HepG2 (cell line): ENCODE measurements at regions not wholly inside any gene's neighbourhood (a gene's known extent, or its start where the extent isn't known, plus 50 kb on each side); places are given as distances from the start of the nearest gene placed in this dataset.
A peak's percentile ranks its signal among the peaks of the same experiment; 100 is the strongest.

ENCODE experiments used
- ADNP ChIP-seq: sonication (generic); formaldehyde crosslinking; IDR thresholded peaks from 2 replicates; pipeline ENCODE4 v1.4.0; 2020; ENCODE audit warnings: missing genetic modification reagents
- ELF1 ChIP-seq: sonication (generic); formaldehyde crosslinking; IDR thresholded peaks from 2 replicates; pipeline ENCODE4 v1.4.0; 2020; ENCODE audit warnings: missing genetic modification reagents
- FLYWCH1 ChIP-seq: sonication (generic); formaldehyde crosslinking; IDR thresholded peaks from 2 replicates; pipeline ENCODE4 v1.8.1; 2023; ENCODE audit warnings: mild to moderate bottlenecking, missing genetic modification reagents
- FUBP1 ChIP-seq: sonication (generic); formaldehyde crosslinking; IDR thresholded peaks from 2 replicates; pipeline ENCODE4 v1.5.1; 2020; ENCODE audit warnings: missing genetic modification reagents, mild to moderate bottlenecking, borderline replicate concordance
- KDM1A ChIP-seq: IDR thresholded peaks from 2 replicates; pipeline ENCODE4 v1.6.1; 2016; ENCODE audit warnings: missing compliant biosample characterization
- MAFF ChIP-seq: IDR thresholded peaks from 2 replicates; pipeline ENCODE4 v1.6.1; 2011; ENCODE audit warnings: low read depth, low read length, improper control_type of control experiment
- RBAK ChIP-seq: sonication (generic); formaldehyde crosslinking; IDR thresholded peaks from 2 replicates; pipeline ENCODE4 v1.5.1; 2020; ENCODE audit warnings: mild to moderate bottlenecking, missing genetic modification reagents
- RCOR2 ChIP-seq: IDR thresholded peaks from 2 replicates; pipeline ENCODE4 v1.6.1; 2016; ENCODE audit warnings: missing biosample characterization, missing genetic modification reagents
- SMARCE1 ChIP-seq: fragments of 450-650 bp; IDR thresholded peaks from 2 replicates; pipeline ENCODE4 v1.6.1; 2017; ENCODE audit warnings: borderline replicate concordance
- ZFAT ChIP-seq: sonication (generic); formaldehyde crosslinking; conservative IDR thresholded peaks from 2 replicates; pipeline ENCODE4 v1.8.1; 2023; ENCODE audit warnings: missing genetic modification reagents, inconsistent platforms
- ZNF124 ChIP-seq: sonication (generic); formaldehyde crosslinking; IDR thresholded peaks from 2 replicates; pipeline ENCODE4 v1.4.0; 2020; ENCODE audit warnings: missing genetic modification reagents
- ZNF234 ChIP-seq: sonication (generic); formaldehyde crosslinking; conservative IDR thresholded peaks from 2 replicates; pipeline ENCODE4 v1.5.1; 2020; ENCODE audit warnings: mild to moderate bottlenecking, missing genetic modification reagents
- ZNF274 ChIP-seq: sonication (generic); formaldehyde crosslinking; IDR thresholded peaks from 2 replicates; pipeline ENCODE4 v1.5.1; 2020; ENCODE audit warnings: mild to moderate bottlenecking, missing genetic modification reagents
- ZNF441 ChIP-seq: sonication (generic); formaldehyde crosslinking; IDR thresholded peaks from 2 replicates; pipeline ENCODE4 v1.7.0; 2021; ENCODE audit warnings: missing genetic modification reagents, borderline replicate concordance
- ZNF496 ChIP-seq: sonication (generic); formaldehyde crosslinking; IDR thresholded peaks from 2 replicates; pipeline ENCODE4 v1.8.1; 2023; ENCODE audit warnings: mild to moderate bottlenecking, moderate library complexity, missing genetic modification reagents; ENCODE audit not compliant: insufficient replicate concordance
- ZNF549 ChIP-seq: sonication (generic); formaldehyde crosslinking; IDR thresholded peaks from 2 replicates; pipeline ENCODE4 v1.5.0; 2020; ENCODE audit warnings: missing genetic modification reagents
- ZNF570 ChIP-seq: sonication (generic); formaldehyde crosslinking; IDR thresholded peaks from 2 replicates; pipeline ENCODE4 v1.4.0; 2020; ENCODE audit warnings: mild to moderate bottlenecking, missing genetic modification reagents, borderline replicate concordance
- ZNF589 ChIP-seq: sonication (generic); formaldehyde crosslinking; conservative IDR thresholded peaks from 2 replicates; pipeline ENCODE4 v1.8.0; 2022; ENCODE audit warnings: mild to moderate bottlenecking, moderate library complexity, missing genetic modification reagents
- ZNF614 ChIP-seq: IDR thresholded peaks from 2 replicates; pipeline ENCODE4 v1.6.1; 2018; ENCODE audit warnings: missing biosample characterization, missing genetic modification reagents, inconsistent platforms, borderline replicate concordance
- TF ChIP-seq, protein P1 (sequence below): sonication (generic); formaldehyde crosslinking; IDR thresholded peaks from 2 replicates; pipeline ENCODE4; 2020; ENCODE audit warnings: missing genetic modification reagents, mild to moderate bottlenecking, borderline replicate concordance
- TF ChIP-seq, protein P2 (sequence below): sonication (generic); formaldehyde crosslinking; IDR thresholded peaks from 2 replicates; pipeline ENCODE4 v1.8.0; 2022; ENCODE audit warnings: missing genetic modification reagents, mild to moderate bottlenecking, inconsistent platforms, borderline replicate concordance
- TF ChIP-seq, protein P3 (sequence below), 2 experiments: sonication (generic) in 1 of 2; formaldehyde crosslinking in 1 of 2; IDR thresholded peaks; 2 replicates each; pipeline versions ENCODE4 v1.4.0 to v1.6.1; 2018 to 2020; ENCODE audit warnings: missing genetic modification reagents in 2 of 2, borderline replicate concordance in 1 of 2, low read depth in 1 of 2, mild to moderate bottlenecking in 1 of 2, missing biosample characterization in 1 of 2

DNA sequence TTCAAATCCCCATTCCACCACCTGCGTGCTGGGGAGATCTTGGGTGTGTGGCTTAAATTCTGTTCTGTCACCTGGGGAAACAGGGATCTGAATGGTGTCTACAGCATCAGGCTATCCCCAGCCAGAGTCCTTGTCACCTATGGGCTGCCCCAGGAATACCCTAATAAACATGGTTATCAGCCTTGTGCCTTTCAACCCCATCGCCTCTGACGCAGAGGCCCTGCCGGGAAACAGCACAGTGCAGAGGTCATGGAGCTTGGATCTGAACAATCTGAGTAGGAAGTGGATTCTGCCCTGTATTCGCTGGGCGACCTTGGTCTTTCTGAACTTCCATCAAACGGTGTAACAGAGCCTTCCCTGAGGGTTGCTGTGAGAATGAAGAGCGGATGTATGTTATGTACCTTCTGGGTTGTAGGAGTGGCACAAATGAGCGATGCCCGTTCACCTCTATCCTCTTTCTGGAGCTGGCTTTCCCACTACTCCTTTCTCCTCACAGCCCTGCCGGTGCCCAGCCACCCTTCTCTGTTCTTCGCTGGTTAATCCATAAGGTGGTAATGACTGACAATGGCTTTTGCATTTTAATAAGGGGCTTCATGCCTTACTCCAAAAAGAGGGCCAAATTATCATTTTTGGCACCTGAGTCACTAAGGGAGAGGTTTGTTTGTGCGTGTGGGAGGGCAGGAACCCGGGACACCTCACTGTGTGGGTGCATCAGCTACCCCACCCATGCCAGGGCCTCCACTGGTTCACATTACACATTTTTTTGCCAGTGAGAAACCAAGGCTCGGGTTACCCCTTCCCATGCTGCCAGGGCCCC lies 256.5 kb downstream of the MYCN start (continued):
- 0 out of 2 replicates have a peak, but pooled peaks have one; percentile 74 for TF ChIP-seq FUBP1
- TF ChIP-seq ZNF274 (CRISPR knock-in tag), result no peak
- TF ChIP-seq RBAK (CRISPR knock-in tag), result 0 out of 2 replicates have a peak, but pooled peaks have one; percentile 30
- TF ChIP-seq ZNF614 (CRISPR knock-in tag), result peak; percentile 91
- no peak for TF ChIP-seq ADNP (CRISPR knock-in tag)
- peak; percentile 59; the same call in 1 of the 2 replicates for TF ChIP-seq ZNF589 (CRISPR knock-in tag)
- TF ChIP-seq FLYWCH1 (CRISPR knock-in tag), result no peak
- TF ChIP-seq RCOR2 (CRISPR knock-in tag), result peak; percentile 77
- TF ChIP-seq ZNF441 (CRISPR knock-in tag), result peak; percentile 90
- TF ChIP-seq ZNF496, result no peak
- TF ChIP-seq, protein P1, sequence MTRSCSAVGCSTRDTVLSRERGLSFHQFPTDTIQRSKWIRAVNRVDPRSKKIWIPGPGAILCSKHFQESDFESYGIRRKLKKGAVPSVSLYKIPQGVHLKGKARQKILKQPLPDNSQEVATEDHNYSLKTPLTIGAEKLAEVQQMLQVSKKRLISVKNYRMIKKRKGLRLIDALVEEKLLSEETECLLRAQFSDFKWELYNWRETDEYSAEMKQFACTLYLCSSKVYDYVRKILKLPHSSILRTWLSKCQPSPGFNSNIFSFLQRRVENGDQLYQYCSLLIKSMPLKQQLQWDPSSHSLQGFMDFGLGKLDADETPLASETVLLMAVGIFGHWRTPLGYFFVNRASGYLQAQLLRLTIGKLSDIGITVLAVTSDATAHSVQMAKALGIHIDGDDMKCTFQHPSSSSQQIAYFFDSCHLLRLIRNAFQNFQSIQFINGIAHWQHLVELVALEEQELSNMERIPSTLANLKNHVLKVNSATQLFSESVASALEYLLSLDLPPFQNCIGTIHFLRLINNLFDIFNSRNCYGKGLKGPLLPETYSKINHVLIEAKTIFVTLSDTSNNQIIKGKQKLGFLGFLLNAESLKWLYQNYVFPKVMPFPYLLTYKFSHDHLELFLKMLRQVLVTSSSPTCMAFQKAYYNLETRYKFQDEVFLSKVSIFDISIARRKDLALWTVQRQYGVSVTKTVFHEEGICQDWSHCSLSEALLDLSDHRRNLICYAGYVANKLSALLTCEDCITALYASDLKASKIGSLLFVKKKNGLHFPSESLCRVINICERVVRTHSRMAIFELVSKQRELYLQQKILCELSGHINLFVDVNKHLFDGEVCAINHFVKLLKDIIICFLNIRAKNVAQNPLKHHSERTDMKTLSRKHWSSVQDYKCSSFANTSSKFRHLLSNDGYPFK (CRISPR knock-in tag), result peak; percentile 22; the same call in 1 of the 2 replicates
- TF ChIP-seq SMARCE1, result no peak
- TF ChIP-seq ZFAT (CRISPR knock-in tag), result no peak
- TF ChIP-seq ZNF570 (CRISPR knock-in tag), result no peak
- TF ChIP-seq, protein P2, sequence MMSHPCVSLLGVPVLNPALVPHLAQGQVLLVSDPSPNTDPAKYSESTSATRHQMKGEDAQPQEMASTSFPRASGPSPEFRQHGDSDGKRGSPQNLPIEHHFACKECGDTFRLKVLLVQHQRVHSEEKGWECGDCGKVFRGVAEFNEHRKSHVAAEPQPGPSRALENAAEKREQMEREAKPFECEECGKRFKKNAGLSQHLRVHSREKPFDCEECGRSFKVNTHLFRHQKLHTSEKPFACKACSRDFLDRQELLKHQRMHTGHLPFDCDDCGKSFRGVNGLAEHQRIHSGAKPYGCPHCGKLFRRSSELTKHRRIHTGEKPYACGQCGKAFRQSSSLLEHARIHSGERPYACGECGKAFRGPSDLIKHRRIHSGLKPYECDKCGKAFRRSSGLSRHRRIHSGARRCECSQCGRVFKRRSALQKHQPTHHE, result 0 out of 2 replicates have a peak, but pooled peaks have one; percentile 37
- no peak for TF ChIP-seq ZNF234 (CRISPR knock-in tag)
- no peak for TF ChIP-seq ZNF549 (CRISPR knock-in tag)
- TF ChIP-seq ELF1 (CRISPR knock-in tag), result peak; percentile 89
- TF ChIP-seq MAFF, result no peak
- no peak for TF ChIP-seq KDM1A (CRISPR knock-in tag)
- TF ChIP-seq, protein P3, sequence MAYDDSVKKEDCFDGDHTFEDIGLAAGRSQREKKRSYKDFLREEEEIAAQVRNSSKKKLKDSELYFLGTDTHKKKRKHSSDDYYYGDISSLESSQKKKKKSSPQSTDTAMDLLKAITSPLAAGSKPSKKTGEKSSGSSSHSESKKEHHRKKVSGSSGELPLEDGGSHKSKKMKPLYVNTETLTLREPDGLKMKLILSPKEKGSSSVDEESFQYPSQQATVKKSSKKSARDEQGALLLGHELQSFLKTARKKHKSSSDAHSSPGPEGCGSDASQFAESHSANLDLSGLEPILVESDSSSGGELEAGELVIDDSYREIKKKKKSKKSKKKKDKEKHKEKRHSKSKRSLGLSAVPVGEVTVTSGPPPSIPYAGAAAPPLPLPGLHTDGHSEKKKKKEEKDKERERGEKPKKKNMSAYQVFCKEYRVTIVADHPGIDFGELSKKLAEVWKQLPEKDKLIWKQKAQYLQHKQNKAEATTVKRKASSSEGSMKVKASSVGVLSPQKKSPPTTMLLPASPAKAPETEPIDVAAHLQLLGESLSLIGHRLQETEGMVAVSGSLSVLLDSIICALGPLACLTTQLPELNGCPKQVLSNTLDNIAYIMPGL (CRISPR knock-in tag; IDR thresholded peaks at IDR 0.05; ENCODE audit: borderline replicate concordance in 1 of 2, low read depth in 1 of 2), result peak; percentile 16 to 35; a peak in 1 of 4 replicates
- peak; percentile 55; the same call in 1 of the 2 replicates for TF ChIP-seq ZNF124
